ENCODE measurements at regions not wholly inside any gene's neighbourhood (a gene's known extent, or its start where the extent isn't known, plus 50 kb on each side); places are given as distances from the start of the nearest gene placed in this dataset.

GRCh38 chr5:175811589-175811988 lies 59.8 kb upstream of the CPLX2 start:
- in situ Hi-C loops (cut with MboI; ENCODE audit: low pct_unique_long_range_greater_than_20kb, low sequenced_read_pairs, unreplicated experiment): no loop called here
- DNase-seq (ENCODE audit: low spot score): no peak
- no peak for TF ChIP-seq CTCF (IDR thresholded peaks at IDR 0.05; ENCODE audit: extremely low read depth, insufficient read depth, missing control alignments)

GRCh38 chr5:175813943-175814630 lies 57.3 kb upstream of the CPLX2 start:
- in situ Hi-C loops (cut with MboI; ENCODE audit: low pct_unique_long_range_greater_than_20kb, low sequenced_read_pairs, unreplicated experiment): no loop called here
- TF ChIP-seq CTCF (IDR thresholded peaks at IDR 0.05; ENCODE audit: extremely low read depth, insufficient read depth, missing control alignments): no peak

GRCh38 chr5:175814691-175815090 lies 56.7 kb upstream of the CPLX2 start:
- in situ Hi-C loops (cut with MboI; ENCODE audit: low pct_unique_long_range_greater_than_20kb, low sequenced_read_pairs, unreplicated experiment): no loop called here

More at GRCh38 chr5:175813943-175814630, 57.3 kb upstream of the CPLX2 start:
- DNase-seq (ENCODE audit: low spot score): no peak

GRCh38 chr5:175815126-175815913 lies 56.1 kb upstream of the CPLX2 start:
- no peak for DNase-seq (ENCODE audit: low spot score)
- in situ Hi-C loops (cut with MboI; ENCODE audit: low pct_unique_long_range_greater_than_20kb, low sequenced_read_pairs, unreplicated experiment): no loop called here
- no peak for TF ChIP-seq CTCF (IDR thresholded peaks at IDR 0.05; ENCODE audit: extremely low read depth, insufficient read depth, missing control alignments)

More at GRCh38 chr5:175814691-175815090, 56.7 kb upstream of the CPLX2 start:
- TF ChIP-seq CTCF (IDR thresholded peaks at IDR 0.05; ENCODE audit: extremely low read depth, insufficient read depth, missing control alignments): no peak
- no peak for DNase-seq (ENCODE audit: low spot score)

- in situ Hi-C loops (cut with MboI; ENCODE audit: low pct_unique_long_range_greater_than_20kb, low sequenced_read_pairs, unreplicated experiment): no loop called here
- no peak for DNase-seq (ENCODE audit: low spot score)
- TF ChIP-seq CTCF (IDR thresholded peaks at IDR 0.05; ENCODE audit: extremely low read depth, insufficient read depth, missing control alignments): no peak
These were observed 55.0 kb upstream of the CPLX2 start for GRCh38 chr5:175816348-175816747.

GRCh38 chr5:175819090-175819425 lies 52.3 kb upstream of the CPLX2 start:
- in situ Hi-C loops (cut with MboI; ENCODE audit: low pct_unique_long_range_greater_than_20kb, low sequenced_read_pairs, unreplicated experiment): no loop called here
- TF ChIP-seq CTCF (IDR thresholded peaks at IDR 0.05; ENCODE audit: extremely low read depth, insufficient read depth, missing control alignments): no peak

More at GRCh38 chr5:175819090-175819425, 52.3 kb upstream of the CPLX2 start:
- no peak for DNase-seq (ENCODE audit: low spot score)
